ENCODE measurements at regions not wholly inside any gene's neighbourhood (a gene's known extent, or its start where the extent isn't known, plus 50 kb on each side); places are given as distances from the start of the nearest gene placed in this dataset.

DNA sequence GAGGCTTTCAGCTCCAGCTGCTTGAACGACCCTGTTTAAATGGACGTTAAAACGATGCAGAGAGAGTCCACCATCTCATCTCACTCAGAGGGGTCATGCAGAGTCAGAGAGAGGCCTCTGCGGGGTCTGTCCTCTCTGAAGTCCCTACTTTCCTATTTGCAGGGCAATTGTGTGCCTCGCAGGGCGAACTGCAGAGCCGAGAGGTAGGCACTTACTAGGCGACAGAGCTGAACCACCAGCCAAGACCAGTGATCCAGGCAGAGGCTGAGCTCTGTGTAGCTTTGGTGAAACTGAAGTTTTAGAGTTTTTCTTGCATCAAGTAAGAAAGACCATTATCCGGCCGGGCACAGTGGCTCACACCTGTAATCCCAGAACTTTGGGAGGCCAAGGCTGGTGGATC is 64.1 kb upstream of the CUX1 start:
- H3K27ac ChIP-seq (ENCODE audit: control insufficient read depth, insufficient read depth) = no peak overlapping the region
- ATAC-seq (no peak), FAIRE-seq (no peak), DNase-seq (ENCODE audit: low read depth, low spot score) (no peak)
- POLR2A ChIA-PET = no interaction called here
- H3K4me2 ChIP-seq (ENCODE audit: control insufficient read depth, insufficient read depth) = no peak overlapping the region
- H3K9ac ChIP-seq (ENCODE audit: control insufficient read depth, insufficient read depth, low read length) = no peak overlapping the region
- intact Hi-C loops (cut with micrococcal nuclease; ENCODE audit: unreplicated experiment) = no loop called here
- no peak overlapping the region for H3K4me3 ChIP-seq
- H4K20me1 ChIP-seq (ENCODE audit: control insufficient read depth, insufficient read depth) = no peaks in the 10 kb centered on the region
- no peaks in the 10 kb centered on the region for H3K79me2 ChIP-seq (ENCODE audit: control insufficient read depth, insufficient read depth, low read length)
- H3K9me3 ChIP-seq (replicated peaks; ENCODE audit: control insufficient read depth, insufficient read depth, low read length) = no peaks in the 10 kb centered on the region
- CTCF ChIA-PET = interaction anchor here (1.1 kb wide), 1 partner anchor 10 kb away, joined by 4 read pairs; no protein-coding TSS in a partner anchor
- no peak overlapping the region for H2AFZ ChIP-seq (ENCODE audit: control insufficient read depth, low read depth, low read length)
- WGBS (ENCODE audit: insufficient coverage, insufficient replicate concordance, low lambda C conversion rate, missing lambda C conversion rate) = 79% methylated on average over 10 of the region's 10 CpGs
- H3K36me3 ChIP-seq (ENCODE audit: control insufficient read depth in 2 of 2, insufficient read depth in 2 of 2, low read length in 1 of 2) = no peaks in the 10 kb centered on the region
- RAD21 ChIA-PET (ENCODE audit: unreplicated experiment) = no interaction called here
- H3K27me3 ChIP-seq (replicated peaks in 1 of 2; ENCODE audit: control insufficient read depth in 2 of 2, insufficient read depth in 2 of 2, low read length in 1 of 2) = no peaks in the 10 kb centered on the region
- in situ Hi-C loops (cut with MboI) = no loop called here
- SMC1A ChIA-PET (ENCODE audit: uncharacterized antibody, unreplicated experiment) = interaction anchor here (0.5 to 1.3 kb wide), 2 partner anchors 9 to 814 kb away, joined by 3 to 6 read pairs; no protein-coding TSS in a partner anchor
- peaks cover 4% of the 10 kb centered on the region; the same call in 1 of the 2 replicates for H3K4me1 ChIP-seq (ENCODE audit: control insufficient read depth, insufficient read depth, low read length)
- no TSS peak for BruUV-seq (replicated peaks)
- TF ChIP-seq STAT1 (conservative IDR thresholded peaks at IDR 0.05) (no peak), CHD1 (IDR thresholded peaks at IDR 0.05; ENCODE audit: low read depth, low read length) (no peak), RCOR1 (conservative IDR thresholded peaks at IDR 0.05; ENCODE audit: low read depth, low read length) (no peak), TCF12 (IDR thresholded peaks at IDR 0.05; ENCODE audit: low read depth, low read length) (no peak), BCL11A (IDR thresholded peaks at IDR 0.05; ENCODE audit: low read depth, low read length) (no peak), ZNF217 (IDR thresholded peaks at IDR 0.05) (no peak), CREB1 (IDR thresholded peaks at IDR 0.05; ENCODE audit: low read depth) (no peak), HDGF (IDR thresholded peaks at IDR 0.05) (no peak)
- TF ChIP-seq, protein P1, sequence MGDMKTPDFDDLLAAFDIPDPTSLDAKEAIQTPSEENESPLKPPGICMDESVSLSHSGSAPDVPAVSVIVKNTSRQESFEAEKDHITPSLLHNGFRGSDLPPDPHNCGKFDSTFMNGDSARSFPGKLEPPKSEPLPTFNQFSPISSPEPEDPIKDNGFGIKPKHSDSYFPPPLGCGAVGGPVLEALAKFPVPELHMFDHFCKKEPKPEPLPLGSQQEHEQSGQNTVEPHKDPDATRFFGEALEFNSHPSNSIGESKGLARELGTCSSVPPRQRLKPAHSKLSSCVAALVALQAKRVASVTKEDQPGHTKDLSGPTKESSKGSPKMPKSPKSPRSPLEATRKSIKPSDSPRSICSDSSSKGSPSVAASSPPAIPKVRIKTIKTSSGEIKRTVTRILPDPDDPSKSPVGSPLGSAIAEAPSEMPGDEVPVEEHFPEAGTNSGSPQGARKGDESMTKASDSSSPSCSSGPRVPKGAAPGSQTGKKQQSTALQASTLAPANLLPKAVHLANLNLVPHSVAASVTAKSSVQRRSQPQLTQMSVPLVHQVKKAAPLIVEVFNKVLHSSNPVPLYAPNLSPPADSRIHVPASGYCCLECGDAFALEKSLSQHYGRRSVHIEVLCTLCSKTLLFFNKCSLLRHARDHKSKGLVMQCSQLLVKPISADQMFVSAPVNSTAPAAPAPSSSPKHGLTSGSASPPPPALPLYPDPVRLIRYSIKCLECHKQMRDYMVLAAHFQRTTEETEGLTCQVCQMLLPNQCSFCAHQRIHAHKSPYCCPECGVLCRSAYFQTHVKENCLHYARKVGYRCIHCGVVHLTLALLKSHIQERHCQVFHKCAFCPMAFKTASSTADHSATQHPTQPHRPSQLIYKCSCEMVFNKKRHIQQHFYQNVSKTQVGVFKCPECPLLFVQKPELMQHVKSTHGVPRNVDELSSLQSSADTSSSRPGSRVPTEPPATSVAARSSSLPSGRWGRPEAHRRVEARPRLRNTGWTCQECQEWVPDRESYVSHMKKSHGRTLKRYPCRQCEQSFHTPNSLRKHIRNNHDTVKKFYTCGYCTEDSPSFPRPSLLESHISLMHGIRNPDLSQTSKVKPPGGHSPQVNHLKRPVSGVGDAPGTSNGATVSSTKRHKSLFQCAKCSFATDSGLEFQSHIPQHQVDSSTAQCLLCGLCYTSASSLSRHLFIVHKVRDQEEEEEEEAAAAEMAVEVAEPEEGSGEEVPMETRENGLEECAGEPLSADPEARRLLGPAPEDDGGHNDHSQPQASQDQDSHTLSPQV (IDR thresholded peaks at IDR 0.05) = no peak
- TF ChIP-seq, protein P2, sequence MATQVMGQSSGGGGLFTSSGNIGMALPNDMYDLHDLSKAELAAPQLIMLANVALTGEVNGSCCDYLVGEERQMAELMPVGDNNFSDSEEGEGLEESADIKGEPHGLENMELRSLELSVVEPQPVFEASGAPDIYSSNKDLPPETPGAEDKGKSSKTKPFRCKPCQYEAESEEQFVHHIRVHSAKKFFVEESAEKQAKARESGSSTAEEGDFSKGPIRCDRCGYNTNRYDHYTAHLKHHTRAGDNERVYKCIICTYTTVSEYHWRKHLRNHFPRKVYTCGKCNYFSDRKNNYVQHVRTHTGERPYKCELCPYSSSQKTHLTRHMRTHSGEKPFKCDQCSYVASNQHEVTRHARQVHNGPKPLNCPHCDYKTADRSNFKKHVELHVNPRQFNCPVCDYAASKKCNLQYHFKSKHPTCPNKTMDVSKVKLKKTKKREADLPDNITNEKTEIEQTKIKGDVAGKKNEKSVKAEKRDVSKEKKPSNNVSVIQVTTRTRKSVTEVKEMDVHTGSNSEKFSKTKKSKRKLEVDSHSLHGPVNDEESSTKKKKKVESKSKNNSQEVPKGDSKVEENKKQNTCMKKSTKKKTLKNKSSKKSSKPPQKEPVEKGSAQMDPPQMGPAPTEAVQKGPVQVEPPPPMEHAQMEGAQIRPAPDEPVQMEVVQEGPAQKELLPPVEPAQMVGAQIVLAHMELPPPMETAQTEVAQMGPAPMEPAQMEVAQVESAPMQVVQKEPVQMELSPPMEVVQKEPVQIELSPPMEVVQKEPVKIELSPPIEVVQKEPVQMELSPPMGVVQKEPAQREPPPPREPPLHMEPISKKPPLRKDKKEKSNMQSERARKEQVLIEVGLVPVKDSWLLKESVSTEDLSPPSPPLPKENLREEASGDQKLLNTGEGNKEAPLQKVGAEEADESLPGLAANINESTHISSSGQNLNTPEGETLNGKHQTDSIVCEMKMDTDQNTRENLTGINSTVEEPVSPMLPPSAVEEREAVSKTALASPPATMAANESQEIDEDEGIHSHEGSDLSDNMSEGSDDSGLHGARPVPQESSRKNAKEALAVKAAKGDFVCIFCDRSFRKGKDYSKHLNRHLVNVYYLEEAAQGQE (IDR thresholded peaks at IDR 0.05; ENCODE audit: low read depth, low read length) = no peak
- TF ChIP-seq, protein P3, sequence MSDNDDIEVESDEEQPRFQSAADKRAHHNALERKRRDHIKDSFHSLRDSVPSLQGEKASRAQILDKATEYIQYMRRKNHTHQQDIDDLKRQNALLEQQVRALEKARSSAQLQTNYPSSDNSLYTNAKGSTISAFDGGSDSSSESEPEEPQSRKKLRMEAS (IDR thresholded peaks at IDR 0.05; ENCODE audit: low read depth, low read length) = no peak
- TF ChIP-seq, protein P4, sequence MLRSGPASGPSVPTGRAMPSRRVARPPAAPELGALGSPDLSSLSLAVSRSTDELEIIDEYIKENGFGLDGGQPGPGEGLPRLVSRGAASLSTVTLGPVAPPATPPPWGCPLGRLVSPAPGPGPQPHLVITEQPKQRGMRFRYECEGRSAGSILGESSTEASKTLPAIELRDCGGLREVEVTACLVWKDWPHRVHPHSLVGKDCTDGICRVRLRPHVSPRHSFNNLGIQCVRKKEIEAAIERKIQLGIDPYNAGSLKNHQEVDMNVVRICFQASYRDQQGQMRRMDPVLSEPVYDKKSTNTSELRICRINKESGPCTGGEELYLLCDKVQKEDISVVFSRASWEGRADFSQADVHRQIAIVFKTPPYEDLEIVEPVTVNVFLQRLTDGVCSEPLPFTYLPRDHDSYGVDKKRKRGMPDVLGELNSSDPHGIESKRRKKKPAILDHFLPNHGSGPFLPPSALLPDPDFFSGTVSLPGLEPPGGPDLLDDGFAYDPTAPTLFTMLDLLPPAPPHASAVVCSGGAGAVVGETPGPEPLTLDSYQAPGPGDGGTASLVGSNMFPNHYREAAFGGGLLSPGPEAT (IDR thresholded peaks at IDR 0.05; ENCODE audit: low read depth) = no peak
